Tibial artery (tissue), 4 donors: ENCODE measurements at regions not wholly inside any gene's neighbourhood (a gene's known extent, or its start where the extent isn't known, plus 50 kb on each side); places are given as distances from the start of the nearest gene placed in this dataset.

Experiments used
- DNase-seq, 2 donors: peaks; one replicate each; pipeline ENCODE4 v3.0.0-alpha.2; 2019
- H3K27ac ChIP-seq, 2 donors: fragments of 200-600 bp; sonication (generic) in 1 of 2; 1 replicate in 1 of 2; 2 replicates in 1 of 2; pipeline ENCODE4 v1.5.1; 2018 to 2019; ENCODE audit warnings: mild to moderate bottlenecking in 1 of 2
- H3K27me3 ChIP-seq, 2 donors: fragments of 200-600 bp; sonication (generic) in 1 of 2; one replicate each; pipeline versions ENCODE4 v1.5.1 to v1.6.0; 2016 to 2019
- H3K36me3 ChIP-seq, 3 donors: fragments of 200-600 bp; sonication (generic) in 2 of 3; one replicate each; pipeline ENCODE4 v1.5.1; 2016 to 2019; ENCODE audit warnings: mild to moderate bottlenecking in 2 of 3
- H3K4me1 ChIP-seq, 4 donors: fragments of 200-600 bp; sonication (generic) in 2 of 4; 1 replicate in 3 of 4; 2 replicates in 1 of 4; pipeline ENCODE4 v1.5.1; 2016 to 2019
- H3K4me3 ChIP-seq, 2 donors: fragments of 200-600 bp; sonication (generic) in 1 of 2; 1 replicate in 1 of 2; 2 replicates in 1 of 2; pipeline ENCODE4 v1.5.1; 2018 to 2019; ENCODE audit warnings: mild to moderate bottlenecking in 2 of 2
- H3K9me3 ChIP-seq, 3 donors: fragments of 200-600 bp; sonication (generic) in 1 of 3; one replicate each; pipeline ENCODE4 v1.5.1; 2016 to 2019
- CTCF ChIP-seq, 2 experiments: fragments of 200-600 bp in 1 of 2; fragments of 450-650 bp in 1 of 2; IDR thresholded peaks; one replicate each; pipeline ENCODE4 v1.5.1; 2017 to 2019; ENCODE audit warnings: antibody characterized with exemption in 2 of 2, mild to moderate bottlenecking in 1 of 2, moderate library complexity in 1 of 2
- intact Hi-C: fragments of 100-400 bp; cut with DNase I; formaldehyde crosslinking; loops from one replicate; pipeline ENCODE4 v1.15.0; 2023; ENCODE audit warnings: low total_unique reads

DNA sequence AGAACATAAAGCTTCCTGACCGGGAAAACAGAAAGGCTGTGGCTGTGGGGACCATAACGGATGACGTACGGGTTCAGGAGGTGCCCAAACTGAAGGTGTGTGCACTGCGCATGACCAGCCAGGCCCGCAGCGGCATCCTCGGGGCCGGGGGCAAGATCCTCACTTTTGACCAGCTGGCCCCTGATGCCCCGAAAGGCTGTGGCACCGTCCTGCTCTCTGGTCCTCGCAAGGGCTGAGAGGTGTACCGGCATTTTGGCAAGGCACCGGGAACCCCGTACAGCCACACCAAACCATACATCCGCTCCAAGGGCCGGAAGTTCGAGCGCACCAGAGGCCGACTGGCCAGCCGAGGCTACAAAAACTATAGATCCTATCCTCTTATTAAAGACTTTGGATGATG, 179.3 kb downstream of the PTN start:
- no peak overlapping the region for H3K4me3 ChIP-seq
- no peak overlapping the region for H3K27ac ChIP-seq
- intact Hi-C loops, result no loop called here
- DNase-seq, result no peak
- H3K27me3 ChIP-seq, result no peaks in the 10 kb centered on the region
- H3K36me3 ChIP-seq, result no peaks in the 10 kb centered on the region
- TF ChIP-seq CTCF (IDR thresholded peaks at IDR 0.05), result no peak
- no peaks in the 10 kb centered on the region for H3K4me1 ChIP-seq
- H3K9me3 ChIP-seq, result no peaks in the 10 kb centered on the region

- H3K4me3 ChIP-seq, result no peak overlapping the region
- TF ChIP-seq CTCF (IDR thresholded peaks at IDR 0.05), result no peak
- DNase-seq, result no peak
- intact Hi-C loops, result no loop called here
- H3K27me3 ChIP-seq, result no peaks in the 10 kb centered on the region
- H3K9me3 ChIP-seq, result no peaks in the 10 kb centered on the region
- H3K4me1 ChIP-seq, result no peaks in the 10 kb centered on the region
- no peak overlapping the region for H3K27ac ChIP-seq
- H3K36me3 ChIP-seq, result no peaks in the 10 kb centered on the region
Measured at GRCh38 chr7:137160236-137160635, 183.3 kb downstream of the PTN start.

DNA sequence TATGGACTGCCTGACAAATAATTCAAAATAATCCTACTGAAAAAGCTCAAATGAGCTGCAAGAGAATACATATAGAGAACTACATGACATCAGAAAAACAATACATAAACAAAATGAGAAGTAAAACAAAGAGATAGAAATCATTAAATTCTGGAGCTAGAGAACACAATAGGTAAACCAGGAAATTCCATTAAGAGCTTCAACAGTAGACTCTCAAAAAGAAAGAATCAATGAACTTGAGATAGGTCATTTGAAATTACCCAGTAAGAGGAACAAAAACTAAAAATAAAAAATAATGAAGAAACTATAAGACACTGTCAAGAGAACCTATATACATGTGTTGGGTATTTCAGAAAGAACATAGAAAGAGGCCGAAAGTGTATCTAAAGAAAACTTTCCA, 186.3 kb downstream of the PTN start:
- Histone ChIP-seq H3K27ac (no peak overlapping the region), H3K9me3 (no peaks in the 10 kb centered on the region), H3K4me1 (no peaks in the 10 kb centered on the region), H3K27me3 (no peaks in the 10 kb centered on the region), H3K4me3 (no peak overlapping the region), H3K36me3 (no peaks in the 10 kb centered on the region)
- intact Hi-C loops, result no loop called here
- no peak for TF ChIP-seq CTCF (IDR thresholded peaks at IDR 0.05)
- no peak for DNase-seq

- Histone ChIP-seq H3K36me3 (no peaks in the 10 kb centered on the region), H3K27me3 (no peaks in the 10 kb centered on the region), H3K9me3 (no peaks in the 10 kb centered on the region), H3K4me3 (no peak overlapping the region), H3K27ac (no peak overlapping the region), H3K4me1 (no peaks in the 10 kb centered on the region)
- DNase-seq, result no peak
- no peak for TF ChIP-seq CTCF (IDR thresholded peaks at IDR 0.05)
- intact Hi-C loops, result no loop called here
Measured at GRCh38 chr7:137151690-137152052, 191.9 kb downstream of the PTN start.

DNA sequence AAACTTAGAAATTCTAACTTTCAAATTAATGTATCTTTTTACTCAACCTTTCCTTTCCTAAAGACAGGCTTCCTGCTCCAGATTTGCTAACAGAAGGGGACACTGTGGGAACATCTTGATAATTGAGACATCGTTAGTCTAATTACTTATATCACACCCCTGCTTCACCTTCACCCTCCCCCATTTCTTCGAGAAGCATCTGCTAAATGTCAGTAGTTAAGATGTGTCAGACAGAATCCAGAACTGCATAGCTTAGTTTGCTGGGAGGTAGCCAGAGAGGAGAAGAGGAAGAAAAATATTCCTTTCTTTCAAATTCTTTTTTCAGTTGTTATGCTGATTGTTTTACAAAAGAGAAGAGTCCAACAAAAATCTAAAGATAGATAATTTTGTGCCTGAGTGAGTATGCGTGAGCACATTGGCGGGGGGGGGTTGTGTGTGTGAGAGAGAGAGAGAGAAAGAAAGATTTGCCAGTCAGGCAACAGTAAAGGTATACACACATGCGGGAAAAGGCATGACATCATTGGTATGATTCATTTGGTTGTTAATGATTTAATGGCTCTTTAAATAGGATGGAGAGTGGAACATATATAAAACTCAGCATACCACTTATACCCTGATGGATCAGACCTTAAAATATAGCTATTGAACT, 192.4 kb downstream of the PTN start:
- intact Hi-C loops, result no loop called here
- no peak overlapping the region for H3K27ac ChIP-seq
- no peaks in the 10 kb centered on the region for H3K4me1 ChIP-seq
- no peaks in the 10 kb centered on the region for H3K27me3 ChIP-seq
- H3K9me3 ChIP-seq, result no peaks in the 10 kb centered on the region
- no peak for DNase-seq
- TF ChIP-seq CTCF (IDR thresholded peaks at IDR 0.05), result no peak
- no peak overlapping the region for H3K4me3 ChIP-seq
- no peaks in the 10 kb centered on the region for H3K36me3 ChIP-seq

- TF ChIP-seq CTCF (IDR thresholded peaks at IDR 0.05), result no peak
- Histone ChIP-seq H3K4me3 (no peak overlapping the region), H3K27me3 (no peaks in the 10 kb centered on the region), H3K4me1 (no peaks in the 10 kb centered on the region), H3K9me3 (no peaks in the 10 kb centered on the region), H3K27ac (no peak overlapping the region), H3K36me3 (no peaks in the 10 kb centered on the region)
- DNase-seq, result no peak
- intact Hi-C loops, result no loop called here
Measured at GRCh38 chr7:137147338-137147720, 196.2 kb downstream of the PTN start.
